ENCODE measurements at regions not wholly inside any gene's neighbourhood (a gene's known extent, or its start where the extent isn't known, plus 50 kb on each side); places are given as distances from the start of the nearest gene placed in this dataset.

GRCh38 chrX:11887175-11887574 lies 129.1 kb downstream of the MSL3 start:
- Histone ChIP-seq H3K27ac (ENCODE audit: low read depth, low read length) (no peak overlapping the region), H3K36me3 (ENCODE audit: control insufficient read depth in 2 of 3, insufficient read depth in 3 of 3, low read length in 3 of 3) (no peaks in the 10 kb centered on the region), H3K9me3 (ENCODE audit: control insufficient read depth in 2 of 3, low read length in 3 of 3) (no peaks in the 10 kb centered on the region), H3K4me3 (ENCODE audit: low read length) (no peak overlapping the region), H3K27me3 (ENCODE audit: control insufficient read depth in 2 of 2, insufficient read depth in 2 of 2, low read length in 2 of 2) (no peaks in the 10 kb centered on the region), H3K4me1 (ENCODE audit: control insufficient read depth in 2 of 2, insufficient read depth in 2 of 2, low read length in 2 of 2) (no peaks in the 10 kb centered on the region)
- intact Hi-C loops (cut with micrococcal nuclease), result no loop called here
- Mint-ChIP-seq H3K9me3 (peaks cover 0 to 9% (median 0%) of the 10 kb centered on the region in 11 donors), H3K4me3 (no peak overlapping the region), H3K27ac (no peak overlapping the region), H3K36me3 (no peaks in the 10 kb centered on the region), H3K27me3 (peaks cover 0 to 5% (median 0%) of the 10 kb centered on the region in 5 donors), H3K4me1 (peaks cover 0 to 7% (median 4%) of the 10 kb centered on the region in 7 donors)
- DNase-seq (no peak), ATAC-seq (no peak)
- ChIA-PET CTCF (no interaction called here), POLR2A (no interaction called here)

GRCh38 chrX:11888421-11888820 lies 130.4 kb downstream of the MSL3 start:
- Mint-ChIP-seq H3K4me3 (no peak overlapping the region), H3K9me3 (peaks cover 0 to 9% (median 0%) of the 10 kb centered on the region in 11 donors), H3K27me3 (peaks cover 0 to 5% (median 0%) of the 10 kb centered on the region in 5 donors), H3K36me3 (no peaks in the 10 kb centered on the region), H3K4me1 (peaks cover 0 to 7% (median 4%) of the 10 kb centered on the region in 7 donors), H3K27ac (no peak overlapping the region)
- no peaks in the 10 kb centered on the region for H3K27me3 ChIP-seq (ENCODE audit: control insufficient read depth in 2 of 2, insufficient read depth in 2 of 2, low read length in 2 of 2)
- H3K27ac ChIP-seq (ENCODE audit: low read depth, low read length), result no peak overlapping the region
- ChIA-PET CTCF (no interaction called here), POLR2A (no interaction called here)
- no peaks in the 10 kb centered on the region for H3K4me1 ChIP-seq (ENCODE audit: control insufficient read depth in 2 of 2, insufficient read depth in 2 of 2, low read length in 2 of 2)
- no peak overlapping the region for H3K4me3 ChIP-seq (ENCODE audit: low read length)
- H3K36me3 ChIP-seq (ENCODE audit: control insufficient read depth in 2 of 3, insufficient read depth in 3 of 3, low read length in 3 of 3), result no peaks in the 10 kb centered on the region
- no peaks in the 10 kb centered on the region for H3K9me3 ChIP-seq (ENCODE audit: control insufficient read depth in 2 of 3, low read length in 3 of 3)
- DNase-seq (no peak), ATAC-seq (no peak)
- intact Hi-C loops (cut with micrococcal nuclease), result no loop called here

- no peaks in the 10 kb centered on the region for H3K9me3 ChIP-seq (ENCODE audit: control insufficient read depth in 2 of 3, low read length in 3 of 3)
- peaks cover 0 to 7% (median 4%) of the 10 kb centered on the region in 7 donors for H3K4me1 Mint-ChIP-seq
- peaks cover 0 to 5% (median 0%) of the 10 kb centered on the region in 5 donors for H3K27me3 Mint-ChIP-seq
- H3K36me3 Mint-ChIP-seq, result no peaks in the 10 kb centered on the region
- intact Hi-C loops (cut with micrococcal nuclease), result no loop called here
- H3K27ac ChIP-seq (ENCODE audit: low read depth, low read length), result no peak overlapping the region
- peaks cover 0 to 9% (median 0%) of the 10 kb centered on the region in 11 donors for H3K9me3 Mint-ChIP-seq
- CTCF ChIA-PET, result no interaction called here
- ATAC-seq (no peak), DNase-seq (no peak)
- no peak overlapping the region for H3K4me3 ChIP-seq (ENCODE audit: low read length)
- no peak overlapping the region for H3K27ac Mint-ChIP-seq
- H3K4me3 Mint-ChIP-seq, result no peak overlapping the region
- POLR2A ChIA-PET, result no interaction called here
- no peaks in the 10 kb centered on the region for H3K27me3 ChIP-seq (ENCODE audit: control insufficient read depth in 2 of 2, insufficient read depth in 2 of 2, low read length in 2 of 2)
- no peaks in the 10 kb centered on the region for H3K4me1 ChIP-seq (ENCODE audit: control insufficient read depth in 2 of 2, insufficient read depth in 2 of 2, low read length in 2 of 2)
- H3K36me3 ChIP-seq (ENCODE audit: control insufficient read depth in 2 of 3, insufficient read depth in 3 of 3, low read length in 3 of 3), result no peaks in the 10 kb centered on the region
Measured at GRCh38 chrX:11889791-11890190, 131.8 kb downstream of the MSL3 start.

- CTCF ChIA-PET, result no interaction called here
- no peak for DNase-seq
- intact Hi-C loops (cut with micrococcal nuclease), result no loop called here
Measured at GRCh38 chrX:11890836-11891514, 132.9 kb downstream of the MSL3 start.

GRCh38 chrX:11893933-11894710 lies 136.1 kb downstream of the MSL3 start:
- H3K36me3 ChIP-seq (ENCODE audit: control insufficient read depth in 2 of 3, insufficient read depth in 3 of 3, low read length in 3 of 3), result no peaks in the 10 kb centered on the region
- POLR2A ChIA-PET, result no interaction called here
- no peak overlapping the region for H3K4me3 Mint-ChIP-seq

More at GRCh38 chrX:11890836-11891514, 132.9 kb downstream of the MSL3 start:
- no peak overlapping the region for H3K27ac ChIP-seq (ENCODE audit: low read depth, low read length)
- Mint-ChIP-seq H3K27me3 (peaks cover 0 to 5% (median 0%) of the 10 kb centered on the region in 5 donors), H3K27ac (no peak overlapping the region), H3K36me3 (no peaks in the 10 kb centered on the region), H3K4me1 (peaks cover 0 to 7% (median 4%) of the 10 kb centered on the region in 7 donors), H3K4me3 (no peak overlapping the region), H3K9me3 (peaks cover 0 to 9% (median 0%) of the 10 kb centered on the region in 11 donors)
- no peaks in the 10 kb centered on the region for H3K27me3 ChIP-seq (ENCODE audit: control insufficient read depth in 2 of 2, insufficient read depth in 2 of 2, low read length in 2 of 2)
- H3K9me3 ChIP-seq (ENCODE audit: control insufficient read depth in 2 of 3, low read length in 3 of 3), result no peaks in the 10 kb centered on the region
- POLR2A ChIA-PET, result no interaction called here
- no peaks in the 10 kb centered on the region for H3K4me1 ChIP-seq (ENCODE audit: control insufficient read depth in 2 of 2, insufficient read depth in 2 of 2, low read length in 2 of 2)
- no peaks in the 10 kb centered on the region for H3K36me3 ChIP-seq (ENCODE audit: control insufficient read depth in 2 of 3, insufficient read depth in 3 of 3, low read length in 3 of 3)
- ATAC-seq, result no peak
- no peak overlapping the region for H3K4me3 ChIP-seq (ENCODE audit: low read length)

GRCh38 chrX:11899091-11899490 lies 141.1 kb downstream of the MSL3 start:
- POLR2A ChIA-PET, result no interaction called here
- Histone ChIP-seq H3K36me3 (ENCODE audit: control insufficient read depth in 2 of 3, insufficient read depth in 3 of 3, low read length in 3 of 3) (no peaks in the 10 kb centered on the region), H3K4me3 (ENCODE audit: low read length) (no peak overlapping the region), H3K27ac (ENCODE audit: low read depth, low read length) (no peak overlapping the region), H3K4me1 (ENCODE audit: control insufficient read depth in 2 of 2, insufficient read depth in 2 of 2, low read length in 2 of 2) (no peaks in the 10 kb centered on the region), H3K27me3 (ENCODE audit: control insufficient read depth in 2 of 2, insufficient read depth in 2 of 2, low read length in 2 of 2) (no peaks in the 10 kb centered on the region), H3K9me3 (ENCODE audit: control insufficient read depth in 2 of 3, low read length in 3 of 3) (no peaks in the 10 kb centered on the region)
- H3K27me3 Mint-ChIP-seq, result peaks cover 0 to 4% (median 0%) of the 10 kb centered on the region in 5 donors
- H3K4me3 Mint-ChIP-seq, result no peak overlapping the region
- intact Hi-C loops (cut with micrococcal nuclease), result no loop called here
- H3K27ac Mint-ChIP-seq, result no peak overlapping the region
- DNase-seq (no peak), ATAC-seq (no peak)
- peaks cover 0 to 1% (median under 1%) of the 10 kb centered on the region in 7 donors for H3K4me1 Mint-ChIP-seq
- CTCF ChIA-PET, result no interaction called here
- H3K9me3 Mint-ChIP-seq, result peaks cover 0 to 6% (median 0%) of the 10 kb centered on the region in 11 donors
- no peaks in the 10 kb centered on the region for H3K36me3 Mint-ChIP-seq

More at GRCh38 chrX:11893933-11894710, 136.1 kb downstream of the MSL3 start:
- Mint-ChIP-seq H3K36me3 (no peaks in the 10 kb centered on the region), H3K9me3 (peaks cover 0 to 7% (median 0%) of the 10 kb centered on the region in 11 donors), H3K4me1 (peaks cover 0 to 7% (median 4%) of the 10 kb centered on the region in 7 donors), H3K27ac (no peak overlapping the region), H3K27me3 (peaks cover 0 to 5% (median 0%) of the 10 kb centered on the region in 5 donors)
- Histone ChIP-seq H3K4me1 (ENCODE audit: control insufficient read depth in 2 of 2, insufficient read depth in 2 of 2, low read length in 2 of 2) (no peaks in the 10 kb centered on the region), H3K4me3 (ENCODE audit: low read length) (no peak overlapping the region), H3K27ac (ENCODE audit: low read depth, low read length) (no peak overlapping the region), H3K9me3 (ENCODE audit: control insufficient read depth in 2 of 3, low read length in 3 of 3) (no peaks in the 10 kb centered on the region), H3K27me3 (ENCODE audit: control insufficient read depth in 2 of 2, insufficient read depth in 2 of 2, low read length in 2 of 2) (no peaks in the 10 kb centered on the region)
- ATAC-seq (no peak), DNase-seq (no peak)
- intact Hi-C loops (cut with micrococcal nuclease), result no loop called here
- CTCF ChIA-PET, result no interaction called here
